ENCODE measurements at regions not wholly inside any gene's neighbourhood (a gene's known extent, or its start where the extent isn't known, plus 50 kb on each side); places are given as distances from the start of the nearest gene placed in this dataset.

- intact Hi-C loops (cut with DNase I; ENCODE audit: low total_unique reads): no loop called here
- Histone ChIP-seq H3K27me3 (no peaks in the 10 kb centered on the region), H3K27ac (no peak overlapping the region), H3K9me3 (no peaks in the 10 kb centered on the region), H3K4me1 (no peaks in the 10 kb centered on the region), H3K4me3 (no peak overlapping the region), H3K36me3 (no peaks in the 10 kb centered on the region)
- DNase-seq (ENCODE audit: low spot score in 2 of 2): no peak
- no peak for TF ChIP-seq CTCF (IDR thresholded peaks at IDR 0.05)
- TF ChIP-seq POLR2AphosphoS5 (IDR thresholded peaks at IDR 0.05): no peak
These were observed 67.8 kb upstream of the ST6GAL2 start for GRCh38 chr2:106953779-106954178.

GRCh38 chr2:106954304-106954703 lies 68.3 kb upstream of the ST6GAL2 start:
- intact Hi-C loops (cut with DNase I; ENCODE audit: low total_unique reads): no loop called here
- H3K4me3 ChIP-seq: no peak overlapping the region
- no peaks in the 10 kb centered on the region for H3K4me1 ChIP-seq
- H3K27ac ChIP-seq: no peak overlapping the region
- no peak for DNase-seq (ENCODE audit: low spot score in 2 of 2)
- no peaks in the 10 kb centered on the region for H3K27me3 ChIP-seq
- no peaks in the 10 kb centered on the region for H3K9me3 ChIP-seq
- TF ChIP-seq POLR2AphosphoS5 (IDR thresholded peaks at IDR 0.05): no peak
- TF ChIP-seq CTCF (IDR thresholded peaks at IDR 0.05): no peak
- TF ChIP-seq POLR2A (IDR thresholded peaks at IDR 0.05): no peak
- no peaks in the 10 kb centered on the region for H3K36me3 ChIP-seq

- Histone ChIP-seq H3K36me3 (no peaks in the 10 kb centered on the region), H3K4me3 (no peak overlapping the region), H3K27ac (no peak overlapping the region), H3K9me3 (no peaks in the 10 kb centered on the region), H3K27me3 (no peaks in the 10 kb centered on the region), H3K4me1 (no peaks in the 10 kb centered on the region)
- DNase-seq (ENCODE audit: low spot score in 2 of 2): no peak
- intact Hi-C loops (cut with DNase I; ENCODE audit: low total_unique reads): no loop called here
- TF ChIP-seq POLR2A (IDR thresholded peaks at IDR 0.05) (no peak), POLR2AphosphoS5 (IDR thresholded peaks at IDR 0.05) (no peak), CTCF (IDR thresholded peaks at IDR 0.05) (no peak)
These were observed 70.4 kb upstream of the ST6GAL2 start for GRCh38 chr2:106956416-106956815.

- no peak overlapping the region for H3K27ac ChIP-seq
- no peaks in the 10 kb centered on the region for H3K27me3 ChIP-seq
- no peak for DNase-seq (ENCODE audit: low spot score in 2 of 2)
- no peaks in the 10 kb centered on the region for H3K36me3 ChIP-seq
- H3K4me1 ChIP-seq: no peaks in the 10 kb centered on the region
- TF ChIP-seq CTCF (IDR thresholded peaks at IDR 0.05) (no peak), POLR2AphosphoS5 (IDR thresholded peaks at IDR 0.05) (no peak), POLR2A (IDR thresholded peaks at IDR 0.05) (no peak)
- intact Hi-C loops (cut with DNase I; ENCODE audit: low total_unique reads): no loop called here
- H3K9me3 ChIP-seq: no peaks in the 10 kb centered on the region
- H3K4me3 ChIP-seq: no peak overlapping the region
These were observed 70.9 kb upstream of the ST6GAL2 start for GRCh38 chr2:106956879-106957278.

GRCh38 chr2:106959975-106960682 lies 74.2 kb upstream of the ST6GAL2 start:
- Histone ChIP-seq H3K4me3 (no peak overlapping the region), H3K36me3 (no peaks in the 10 kb centered on the region), H3K27ac (no peak overlapping the region), H3K4me1 (no peaks in the 10 kb centered on the region), H3K9me3 (no peaks in the 10 kb centered on the region), H3K27me3 (no peaks in the 10 kb centered on the region)
- DNase-seq (ENCODE audit: low spot score in 2 of 2): no peak
- intact Hi-C loops (cut with DNase I; ENCODE audit: low total_unique reads): no loop called here
- TF ChIP-seq CTCF (IDR thresholded peaks at IDR 0.05) (no peak), POLR2AphosphoS5 (IDR thresholded peaks at IDR 0.05) (no peak), POLR2A (IDR thresholded peaks at IDR 0.05) (no peak)
